ENCODE measurements at regions not wholly inside any gene's neighbourhood (a gene's known extent, or its start where the extent isn't known, plus 50 kb on each side); places are given as distances from the start of the nearest gene placed in this dataset.

DNA sequence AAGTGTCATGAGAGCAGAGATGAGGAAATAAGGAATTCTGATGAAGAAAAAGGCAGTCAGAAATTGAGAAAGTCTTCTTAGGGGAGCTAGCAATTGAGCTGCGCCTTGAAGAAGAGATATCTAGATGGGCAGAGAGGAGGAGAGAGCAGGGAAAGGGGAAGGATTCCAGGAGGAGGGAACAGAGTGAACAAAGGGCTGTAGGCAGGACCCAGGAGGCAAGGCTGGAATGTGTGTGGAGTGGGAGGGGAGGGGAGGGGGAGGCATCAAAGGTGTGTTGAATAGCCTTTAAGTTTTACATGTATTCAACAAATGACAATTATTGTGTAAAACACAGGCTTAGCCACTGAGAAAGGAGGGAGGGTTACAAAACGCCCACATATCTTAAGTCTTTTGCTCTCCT is 164.5 kb downstream of the TDRD15 start:
- no peak for DNase-seq

DNA sequence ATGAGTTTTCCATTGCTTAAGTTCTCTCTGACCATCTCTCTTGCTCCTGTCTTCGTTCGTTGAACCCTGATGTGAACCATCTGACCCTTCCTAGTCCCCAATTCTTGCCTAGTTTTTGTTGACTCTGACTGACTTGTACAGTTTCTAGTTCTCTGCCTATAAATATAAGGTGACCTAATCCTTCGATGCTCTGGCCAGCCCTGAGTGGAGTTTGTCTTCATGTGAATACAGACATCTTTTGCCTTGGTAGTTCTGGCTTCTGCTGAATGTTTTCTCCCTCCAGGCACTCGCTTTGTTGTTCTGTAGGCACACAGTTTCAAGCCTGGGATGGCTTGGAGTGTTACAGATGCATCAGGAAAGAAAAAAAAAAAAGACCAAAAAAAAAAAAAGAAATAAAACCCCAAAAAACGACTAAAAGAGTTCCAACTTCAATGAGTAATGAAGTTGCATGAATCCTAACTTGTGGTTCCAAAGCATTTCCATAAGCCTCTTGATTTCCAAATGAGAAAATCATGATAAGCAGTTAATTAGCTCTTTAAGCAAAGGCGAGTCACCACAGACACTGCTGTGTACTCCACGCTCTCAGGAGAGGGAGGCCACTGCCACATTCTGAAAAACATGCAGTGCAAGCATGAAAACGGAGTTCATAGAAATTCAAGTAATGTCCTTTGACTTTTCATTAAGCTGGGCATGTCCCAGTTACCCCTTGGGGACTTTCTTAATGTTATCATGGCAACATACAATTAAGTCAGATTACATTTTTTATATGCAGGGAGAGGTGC is 165.2 kb downstream of the TDRD15 start:
- no peak for DNase-seq

DNA sequence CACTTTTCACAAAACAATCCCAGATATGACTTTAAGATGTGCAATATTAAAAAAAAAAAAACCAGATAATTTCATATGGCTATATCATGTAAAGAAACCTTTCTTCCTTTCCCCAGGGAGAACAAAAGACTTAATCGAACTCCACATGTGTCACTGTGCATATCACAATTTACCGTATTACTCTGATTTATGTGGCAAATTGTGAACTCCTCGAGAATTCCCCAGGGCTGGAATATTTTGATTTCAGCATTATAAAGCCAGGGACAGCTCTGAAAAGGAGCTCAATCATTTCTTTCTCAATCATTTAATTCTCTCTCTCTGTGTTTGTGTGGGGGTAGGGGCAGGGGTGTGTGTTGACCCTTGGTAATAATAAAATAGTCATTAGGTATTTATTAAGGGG is 165.8 kb downstream of the TDRD15 start:
- no peak for DNase-seq

DNA sequence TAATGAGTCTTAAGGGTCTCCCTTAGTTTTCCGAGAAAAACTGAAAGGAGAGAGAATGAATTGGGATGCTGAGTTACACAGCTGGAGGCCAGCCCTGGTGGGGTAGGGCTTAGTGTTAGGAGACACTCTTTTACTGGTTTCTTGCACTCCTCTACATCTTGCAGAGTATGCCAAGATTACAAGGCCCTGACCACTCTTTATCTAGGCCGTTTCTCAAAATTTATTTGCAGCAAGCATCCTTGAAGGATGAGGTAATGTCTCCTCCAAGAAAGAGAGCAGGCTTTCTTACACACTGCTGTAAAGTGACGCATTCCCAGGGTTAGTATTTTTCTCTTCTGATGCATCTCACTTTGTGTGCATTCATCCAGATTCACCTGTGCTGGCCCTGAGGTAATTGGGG is 166.2 kb downstream of the TDRD15 start:
- no peak for DNase-seq

DNA sequence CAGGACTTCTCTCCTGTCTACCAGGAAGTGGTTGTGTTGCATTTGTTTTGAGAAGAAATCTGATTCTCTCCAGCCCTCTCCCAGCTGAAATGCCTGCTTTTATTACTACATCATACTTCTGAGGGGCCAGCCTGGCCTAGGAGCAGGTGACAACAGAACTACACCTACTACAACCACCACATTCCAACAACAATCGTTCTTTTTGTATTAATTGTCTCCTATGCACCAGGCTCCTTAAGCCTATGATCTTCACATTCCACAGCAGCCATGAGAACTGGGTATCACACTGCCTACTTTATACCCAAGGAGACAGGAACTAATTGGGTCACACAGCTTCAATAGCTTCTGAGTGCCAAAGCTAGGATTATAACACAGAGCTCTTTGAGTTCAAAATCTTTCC is 167.7 kb downstream of the TDRD15 start:
- DNase-seq, result no peak

DNA sequence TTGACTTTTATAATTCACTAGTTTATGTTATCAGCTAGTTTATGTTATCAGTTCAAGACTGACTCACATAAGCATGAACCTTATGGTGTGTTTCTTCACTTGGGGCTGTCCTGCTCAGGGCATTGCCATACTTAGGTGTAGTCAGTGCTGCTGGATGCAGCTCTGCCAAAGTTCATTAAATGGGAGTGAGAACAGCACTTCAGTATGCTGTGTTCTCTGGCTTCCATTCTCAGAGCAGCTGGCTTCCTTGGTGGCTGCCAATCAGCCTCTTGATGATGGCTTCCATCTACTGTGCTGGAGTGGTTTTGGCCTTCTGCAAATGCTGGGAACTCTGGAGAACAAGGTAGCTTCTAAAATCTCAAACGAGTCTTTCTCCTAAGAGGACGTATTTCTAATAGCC is 170.7 kb downstream of the TDRD15 start:
- DNase-seq, result no peak

DNA sequence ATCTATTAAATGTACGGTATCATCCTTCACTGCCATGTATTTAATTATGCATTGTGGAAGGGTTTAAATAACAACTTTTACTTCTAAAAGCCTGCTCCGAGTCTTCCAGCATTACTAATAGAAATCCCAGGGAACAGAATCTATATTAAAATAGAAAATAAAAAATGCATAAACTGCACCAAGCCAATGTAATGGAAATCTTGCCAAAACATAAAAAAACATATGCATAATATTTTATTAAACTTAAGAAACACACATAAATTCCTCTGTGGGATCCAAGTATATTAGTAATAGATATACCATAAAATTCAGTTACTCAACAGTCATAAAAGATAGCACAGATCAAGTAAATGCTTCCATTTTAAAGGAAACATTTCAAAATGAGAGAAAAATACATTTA is 175.6 kb downstream of the TDRD15 start:
- DNase-seq, result no peak

DNA sequence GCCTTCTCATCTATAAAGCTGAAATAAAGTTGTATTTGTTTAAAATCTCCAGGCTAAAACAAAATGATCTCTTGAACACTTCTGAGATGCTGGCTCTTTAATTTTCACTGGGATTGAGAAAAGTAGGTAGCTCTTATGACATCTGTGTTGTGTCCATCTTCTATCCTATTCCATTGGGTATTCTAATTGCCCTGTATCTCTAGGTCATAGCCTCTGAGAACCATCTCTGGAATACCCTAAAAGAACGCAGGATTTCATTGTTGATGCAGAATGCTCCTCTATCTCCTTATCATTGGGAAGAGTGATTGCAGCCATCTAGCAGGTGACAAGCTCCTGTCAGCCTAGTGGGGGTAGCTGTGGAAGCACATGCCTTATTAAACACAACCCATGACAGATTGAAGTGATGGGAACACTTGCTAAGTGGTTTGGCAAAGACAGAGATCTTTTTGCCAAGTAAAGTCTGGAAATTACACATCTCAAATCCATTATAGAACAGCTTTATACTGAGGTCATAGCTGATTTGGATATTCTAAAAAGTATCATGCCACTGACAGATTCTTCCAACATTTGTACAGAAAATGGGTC is 178.2 kb downstream of the TDRD15 start:
- no peak for DNase-seq

DNA sequence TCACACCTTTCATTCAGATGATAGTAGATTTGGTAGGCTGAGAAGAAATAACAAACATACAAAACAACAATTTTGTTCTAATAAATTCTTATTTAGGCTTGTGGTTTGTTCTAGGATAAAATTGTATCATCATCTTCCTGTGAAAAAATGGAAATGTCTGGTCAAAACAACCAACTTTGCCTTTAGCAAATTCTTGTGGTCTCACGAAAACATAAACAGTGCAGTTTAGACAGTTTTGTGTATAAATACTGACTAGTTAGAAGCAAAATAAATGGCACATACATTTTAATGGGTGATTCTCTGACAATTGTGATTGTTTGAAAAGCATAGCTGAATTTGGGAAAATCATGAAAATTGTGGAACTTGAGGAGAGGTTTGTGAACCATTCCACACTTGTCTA is 180.1 kb downstream of the TDRD15 start:
- no peak for DNase-seq

DNA sequence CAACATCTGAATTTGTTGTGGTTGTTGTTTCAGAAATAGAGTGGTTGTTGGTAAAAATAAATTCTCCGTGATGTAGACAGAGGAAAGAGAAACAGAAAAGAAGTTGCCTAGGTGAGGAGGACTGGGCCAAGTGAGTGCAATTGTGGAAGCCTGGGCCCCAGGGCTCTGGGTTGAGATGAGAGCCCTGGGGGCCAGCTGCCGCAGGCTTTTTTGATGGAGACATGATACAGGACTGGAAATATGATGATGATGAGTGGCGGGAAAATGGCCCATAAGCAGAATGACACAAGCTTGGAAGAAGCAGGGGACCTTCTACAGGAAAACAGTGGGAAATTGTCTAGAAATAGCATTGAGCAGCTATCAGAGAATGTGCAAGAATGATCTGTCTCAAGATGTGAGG is 181.8 kb downstream of the TDRD15 start:
- DNase-seq, result no peak

DNA sequence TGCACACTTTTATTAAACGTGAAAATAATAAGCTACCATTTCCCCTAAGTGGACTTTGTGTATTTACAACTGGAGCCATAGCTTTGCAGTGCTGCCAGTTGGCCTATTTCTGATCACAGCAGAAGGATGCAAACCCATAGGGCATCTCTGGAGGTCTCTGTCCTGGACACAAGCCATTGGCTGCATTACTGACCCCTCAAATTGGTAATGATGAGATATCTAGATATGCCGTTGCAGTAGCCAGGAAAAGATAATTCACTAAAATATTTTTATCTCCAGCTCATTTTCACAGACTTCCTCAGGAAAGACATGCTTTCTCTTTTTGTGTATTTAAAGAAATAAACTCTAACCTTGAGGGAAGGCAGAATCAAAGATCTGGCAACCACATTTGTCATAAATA is 182.5 kb downstream of the TDRD15 start:
- DNase-seq, result no peak

DNA sequence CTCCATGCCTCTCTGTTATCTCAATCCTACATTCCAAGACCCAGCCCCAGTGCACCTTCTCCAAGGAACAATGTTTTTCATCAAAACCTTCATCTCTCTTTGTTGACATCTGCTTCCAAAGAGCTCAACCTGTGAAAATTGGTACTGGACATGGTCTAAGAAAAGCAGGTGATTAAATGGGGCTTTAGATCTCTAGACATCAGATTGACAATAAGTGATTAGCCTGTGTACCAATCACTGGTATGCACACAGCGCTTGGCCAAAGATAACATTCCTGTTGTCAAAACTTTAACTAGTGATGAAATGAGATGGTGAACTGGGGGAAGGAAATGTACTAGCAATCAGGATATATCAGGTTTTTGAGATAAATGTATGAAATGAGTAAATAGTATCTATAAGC is 183.3 kb downstream of the TDRD15 start:
- no peak for DNase-seq

DNA sequence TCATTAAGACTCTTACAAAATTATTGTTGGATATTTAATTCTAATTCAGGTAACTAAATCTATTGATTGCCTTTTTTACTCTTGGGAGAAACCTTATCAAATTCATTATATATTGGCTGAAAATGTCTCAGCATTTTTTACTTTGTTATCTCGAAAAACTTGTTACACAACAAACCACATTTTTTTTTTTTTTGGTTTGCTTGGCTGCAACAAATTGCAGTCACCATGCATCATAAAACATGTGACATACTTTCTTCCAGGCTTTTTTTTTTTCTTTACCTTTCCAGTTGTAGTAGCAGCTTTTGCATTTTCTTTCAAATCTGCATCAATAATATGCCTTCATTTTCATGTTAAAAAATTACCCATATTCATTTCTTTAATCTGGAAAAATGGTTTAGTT is 186.7 kb downstream of the TDRD15 start:
- no peak for DNase-seq

DNA sequence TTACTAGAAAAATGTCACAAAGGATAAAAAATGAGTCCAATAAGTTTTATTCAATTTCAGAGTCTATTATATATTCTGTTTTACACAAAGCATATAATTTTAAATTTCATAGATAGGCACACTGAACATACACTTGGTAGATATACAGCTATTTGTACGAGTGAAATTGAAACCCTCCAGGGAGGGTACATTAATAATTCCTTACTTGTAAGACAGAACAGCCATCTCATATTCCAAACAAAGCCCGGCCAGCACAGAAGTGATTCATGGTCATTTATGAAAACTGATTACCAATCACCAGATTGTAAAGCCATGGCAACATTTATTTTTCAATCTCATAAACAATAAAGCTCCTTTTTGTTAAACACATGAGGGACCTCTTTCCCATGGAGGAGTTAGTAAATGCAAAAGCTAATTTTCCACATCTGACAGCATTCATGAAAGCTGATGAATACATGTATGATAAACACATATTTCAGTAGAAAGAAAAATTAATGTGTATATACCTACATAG is 190.6 kb downstream of the TDRD15 start:
- DNase-seq, result no peak

DNA sequence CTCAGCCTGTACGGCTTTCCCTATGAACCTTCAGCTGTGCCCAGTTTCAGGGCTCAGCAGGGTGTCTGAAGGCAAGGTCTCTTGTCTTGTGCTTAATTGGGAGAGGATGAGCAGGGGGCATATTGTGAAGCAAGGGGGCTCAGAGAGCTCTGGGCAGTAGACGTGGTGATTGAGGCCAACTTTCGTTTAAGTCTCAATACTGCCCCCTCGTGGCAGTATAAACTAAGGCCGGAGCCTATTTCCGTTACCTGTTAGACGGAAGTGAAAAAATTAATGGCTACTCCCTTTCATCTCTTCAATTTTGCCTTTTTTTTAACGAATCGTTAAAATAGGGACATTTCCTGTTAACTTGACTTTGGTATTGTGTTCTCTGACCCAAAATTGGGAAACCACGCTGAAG is 193.4 kb downstream of the TDRD15 start:
- no peak for DNase-seq

DNA sequence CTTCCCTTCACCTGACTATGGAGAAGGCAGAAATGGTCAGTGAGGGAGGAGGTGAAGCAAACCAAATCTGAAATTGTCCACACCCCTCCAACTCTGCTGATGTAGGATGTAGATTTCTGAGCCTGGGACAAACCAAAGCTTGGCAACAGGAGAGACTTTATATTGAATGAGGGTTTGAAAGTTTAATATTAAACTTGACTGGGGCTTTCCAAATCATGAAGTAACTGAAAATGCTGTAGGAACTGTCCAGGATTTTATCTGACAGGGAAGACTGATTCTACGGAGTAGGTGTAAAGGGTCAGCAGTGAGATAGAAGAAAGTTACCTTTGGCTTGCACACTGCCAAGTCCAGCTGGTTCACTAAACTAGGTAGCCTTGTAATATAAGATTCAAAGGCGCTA is 194.5 kb downstream of the TDRD15 start:
- no peak for DNase-seq

DNA sequence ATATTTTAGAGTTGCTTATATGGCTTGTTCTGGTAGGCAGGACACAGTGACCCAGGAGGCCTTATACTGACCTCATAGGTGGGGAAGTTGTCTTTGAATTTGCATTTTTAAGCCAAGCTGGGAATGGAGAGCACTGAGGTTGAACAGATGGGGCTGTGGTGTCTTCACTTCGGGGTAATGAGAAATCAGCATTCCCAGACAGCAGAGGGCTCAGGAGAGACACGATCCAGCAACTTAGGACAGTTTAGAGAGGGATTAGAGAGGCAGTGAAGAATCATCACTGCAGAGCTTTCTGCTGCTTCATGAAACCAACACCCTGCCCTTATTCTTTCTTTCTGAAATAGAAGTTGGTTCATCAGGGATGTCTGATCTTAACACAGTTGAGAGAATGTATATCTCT is 202.4 kb downstream of the TDRD15 start:
- no peak for DNase-seq

DNA sequence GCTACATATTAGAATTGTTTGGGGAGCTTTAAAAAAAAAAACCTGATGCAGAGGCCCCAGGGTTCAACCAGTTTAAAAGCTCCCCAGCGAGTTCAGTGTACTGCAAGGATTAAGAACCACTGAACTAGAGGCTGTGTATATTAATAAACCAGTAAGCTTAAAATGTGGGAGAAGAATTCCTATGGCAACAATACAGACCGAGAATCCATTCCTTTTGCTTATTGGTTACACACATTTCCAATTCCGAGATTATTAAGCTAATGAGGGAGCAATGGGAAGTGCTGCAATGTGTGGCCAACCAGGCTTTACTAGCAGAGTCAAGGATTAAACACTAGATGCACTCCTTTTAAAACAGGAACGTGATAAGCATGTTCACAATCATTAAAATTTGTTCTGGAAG is 204.4 kb downstream of the TDRD15 start:
- no peak for DNase-seq

DNA sequence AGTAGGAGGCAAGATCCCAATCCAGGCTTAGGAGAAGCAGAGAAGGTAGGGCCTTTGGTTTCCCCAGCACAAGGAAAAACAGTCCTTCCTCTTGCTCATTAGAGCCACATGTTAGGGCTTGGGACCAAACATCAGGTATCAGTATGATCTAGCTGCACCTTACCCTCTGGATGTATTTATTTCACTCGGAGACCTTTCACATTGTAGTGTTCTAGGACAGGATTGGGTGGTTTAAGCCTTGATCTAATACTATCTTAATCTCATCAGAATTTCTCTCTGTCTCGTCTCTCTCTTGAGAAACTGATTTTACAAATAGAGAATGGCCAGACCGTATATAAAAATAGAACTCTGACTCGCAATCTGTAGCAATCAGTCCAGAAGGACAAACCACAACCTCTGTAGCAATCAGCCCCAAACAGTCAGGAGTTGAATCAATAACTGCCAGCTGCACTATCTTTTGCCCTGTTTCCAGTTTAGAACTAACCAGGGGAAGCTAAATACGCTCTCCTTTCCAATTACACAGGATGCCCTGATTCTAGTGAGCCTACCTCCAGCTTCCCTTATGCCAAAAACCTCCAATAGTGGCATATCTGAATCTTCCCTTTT is 207.1 kb downstream of the TDRD15 start:
- DNase-seq, result no peak

DNA sequence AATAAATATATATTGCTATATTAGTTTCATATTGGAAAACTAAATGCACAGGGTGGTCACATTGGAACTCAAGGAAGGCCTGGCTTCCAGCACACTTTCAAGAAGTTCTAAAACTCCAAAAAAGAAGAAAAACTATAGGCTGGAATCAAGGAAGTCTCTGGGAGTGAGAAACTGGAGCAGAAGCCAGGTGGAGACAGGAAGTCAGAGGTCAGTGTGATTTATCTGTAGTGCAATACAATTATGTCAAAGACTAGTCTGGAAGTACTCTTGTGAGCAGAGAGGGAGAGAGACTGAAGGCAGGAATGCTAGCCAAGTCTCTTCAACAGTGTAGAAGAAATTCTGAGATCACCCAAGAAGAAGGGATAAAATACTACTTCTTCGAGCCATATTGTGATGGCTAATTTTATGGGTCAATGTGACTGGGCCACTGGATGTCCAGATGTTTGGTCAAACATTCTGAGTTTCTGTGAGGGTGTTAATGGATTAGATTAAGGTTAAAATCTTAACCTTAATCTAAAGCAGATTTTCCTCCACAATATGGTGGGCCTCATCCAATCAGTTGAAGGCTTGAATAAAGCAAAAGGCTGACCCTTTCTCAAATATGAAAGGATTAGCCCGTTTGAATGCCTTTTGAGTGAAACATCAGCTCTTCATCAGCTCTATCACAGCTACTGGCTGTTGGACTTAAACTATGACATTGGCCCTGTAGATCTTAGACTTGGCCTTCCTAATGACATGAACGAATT is 208.0 kb downstream of the TDRD15 start:
- no peak for DNase-seq

DNA sequence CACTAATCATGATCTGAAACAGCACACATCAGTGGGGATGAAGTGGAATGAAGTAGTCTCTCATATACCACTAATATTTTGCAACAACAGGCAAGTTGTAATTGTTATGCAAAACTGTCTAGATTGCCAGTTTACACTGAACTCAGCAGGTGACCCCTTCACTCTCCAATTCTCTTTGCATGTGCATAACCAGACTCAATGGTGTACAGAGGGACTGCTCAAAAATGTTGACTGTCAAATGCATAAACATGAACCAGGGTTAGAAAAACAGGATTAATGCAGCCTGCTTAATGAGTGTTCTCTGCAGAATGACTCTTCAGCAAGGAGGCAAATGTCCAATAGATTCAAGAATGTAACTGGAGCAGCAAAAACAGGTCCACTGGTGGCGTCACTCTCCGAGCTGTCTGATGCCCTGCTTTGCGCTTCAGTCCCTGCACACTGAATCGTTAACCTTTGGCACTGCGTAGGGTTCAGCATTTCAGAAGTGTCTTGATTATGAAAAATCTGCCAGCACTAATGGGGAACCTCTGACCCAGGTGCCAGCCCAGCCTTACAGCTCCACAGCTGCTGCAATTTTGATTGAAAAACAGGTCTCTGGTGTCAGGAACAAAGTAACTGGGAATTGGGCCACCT is 209.3 kb downstream of the TDRD15 start:
- no peak for DNase-seq

DNA sequence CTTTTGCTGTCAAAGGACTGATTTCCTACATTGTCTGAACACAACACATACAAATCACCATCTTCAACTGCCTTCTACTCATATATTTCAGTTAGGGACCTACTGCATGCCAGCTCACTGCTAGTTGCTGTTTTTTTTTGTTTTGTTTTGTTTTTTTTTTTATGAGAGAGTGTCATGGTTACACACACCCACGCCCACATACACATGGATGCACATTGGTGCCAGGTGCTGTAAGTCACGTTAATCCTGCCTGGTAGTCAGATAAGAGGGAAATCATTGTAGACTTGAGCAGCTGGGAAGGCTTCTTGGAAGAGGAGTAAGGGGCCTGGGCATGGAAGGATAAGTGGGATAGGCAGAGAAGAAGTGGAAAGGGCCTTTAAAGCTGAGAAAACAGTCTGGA is 209.9 kb downstream of the TDRD15 start:
- DNase-seq, result no peak

DNA sequence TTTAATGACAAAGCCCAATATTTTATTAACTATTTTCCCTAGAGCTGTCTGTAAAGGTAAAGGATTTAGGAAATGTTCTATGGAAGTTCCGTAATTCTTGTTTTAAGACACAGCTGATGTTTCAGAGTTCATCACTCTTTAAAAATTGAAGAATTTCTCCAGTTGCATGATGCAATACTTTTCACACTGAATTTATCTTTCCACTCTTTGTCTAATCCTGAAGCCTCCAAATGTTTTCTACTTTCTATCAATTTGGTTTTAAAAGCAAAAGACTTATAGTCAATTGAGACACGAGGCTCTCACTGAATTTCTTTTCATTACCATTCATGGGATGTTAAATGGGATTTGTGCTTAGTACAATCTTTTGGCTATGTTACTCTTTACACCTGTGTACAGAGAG is 223.2 kb downstream of the TDRD15 start:
- DNase-seq, result no peak
